ENCODE measurements at regions not wholly inside any gene's neighbourhood (a gene's known extent, or its start where the extent isn't known, plus 50 kb on each side); places are given as distances from the start of the nearest gene placed in this dataset.

DNA sequence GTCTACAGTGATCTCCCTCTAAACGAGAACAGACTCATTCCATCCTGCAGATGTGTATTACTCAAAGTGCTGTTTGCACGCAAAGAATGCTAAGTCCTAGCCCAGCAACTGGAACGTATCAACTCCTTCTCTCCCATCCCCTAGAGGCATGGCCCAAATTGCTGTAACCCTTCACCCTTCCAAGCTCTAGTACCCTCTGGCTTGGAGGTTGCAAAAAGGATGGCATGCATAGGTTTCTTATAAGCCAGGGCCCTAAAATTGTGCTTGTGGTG, 71.5 kb upstream of the TGM3 start:
- TF ChIP-seq, protein P1, sequence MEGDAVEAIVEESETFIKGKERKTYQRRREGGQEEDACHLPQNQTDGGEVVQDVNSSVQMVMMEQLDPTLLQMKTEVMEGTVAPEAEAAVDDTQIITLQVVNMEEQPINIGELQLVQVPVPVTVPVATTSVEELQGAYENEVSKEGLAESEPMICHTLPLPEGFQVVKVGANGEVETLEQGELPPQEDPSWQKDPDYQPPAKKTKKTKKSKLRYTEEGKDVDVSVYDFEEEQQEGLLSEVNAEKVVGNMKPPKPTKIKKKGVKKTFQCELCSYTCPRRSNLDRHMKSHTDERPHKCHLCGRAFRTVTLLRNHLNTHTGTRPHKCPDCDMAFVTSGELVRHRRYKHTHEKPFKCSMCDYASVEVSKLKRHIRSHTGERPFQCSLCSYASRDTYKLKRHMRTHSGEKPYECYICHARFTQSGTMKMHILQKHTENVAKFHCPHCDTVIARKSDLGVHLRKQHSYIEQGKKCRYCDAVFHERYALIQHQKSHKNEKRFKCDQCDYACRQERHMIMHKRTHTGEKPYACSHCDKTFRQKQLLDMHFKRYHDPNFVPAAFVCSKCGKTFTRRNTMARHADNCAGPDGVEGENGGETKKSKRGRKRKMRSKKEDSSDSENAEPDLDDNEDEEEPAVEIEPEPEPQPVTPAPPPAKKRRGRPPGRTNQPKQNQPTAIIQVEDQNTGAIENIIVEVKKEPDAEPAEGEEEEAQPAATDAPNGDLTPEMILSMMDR (IDR thresholded peaks at IDR 0.05) = no peak
- no peak for TF ChIP-seq POLR2A (IDR thresholded peaks at IDR 0.05)

Measured in heart left ventricle (tissue), 13 donors.